K562 (cell line): ENCODE measurements at regions not wholly inside any gene's neighbourhood (a gene's known extent, or its start where the extent isn't known, plus 50 kb on each side); places are given as distances from the start of the nearest gene placed in this dataset.

ENCODE experiments used
- BRD4 ChIP-seq: fragments of 200-600 bp; sonication (generic); IDR thresholded peaks from 2 replicates; pipeline ENCODE4 v1.6.1; 2017; ENCODE audit warnings: inconsistent platforms
- CEBPZ ChIP-seq: fragments of 150-350 bp; IDR thresholded peaks from 2 replicates; pipeline ENCODE4 v1.6.1; 2014; ENCODE audit warnings: low read depth, mild to moderate bottlenecking, low read length, borderline replicate concordance
- CHCHD3 ChIP-seq: fragments of 250-450 bp; sonication (Bioruptor Pico); IDR thresholded peaks from 2 replicates; pipeline ENCODE4 v2.1.2; 2022; ENCODE audit warnings: mild to moderate bottlenecking
- CHD4 ChIP-seq: fragments of 200-600 bp; sonication (generic); IDR thresholded peaks from 3 replicates; pipeline ENCODE4 v1.6.1; 2012; ENCODE audit warnings: low read depth, mild to moderate bottlenecking, mixed read lengths, low read length, inconsistent platforms; ENCODE audit not compliant: insufficient read depth, insufficient replicate concordance, poor library complexity, severe bottlenecking
- EHMT2 ChIP-seq: fragments of 450-650 bp; IDR thresholded peaks from 2 replicates; pipeline ENCODE4 v1.6.1; 2018; ENCODE audit warnings: antibody characterized with exemption
- HNRNPUL1 ChIP-seq: fragments of 200-400 bp; formaldehyde crosslinking; IDR thresholded peaks from 2 replicates; pipeline ENCODE4 v1.6.1; 2017; ENCODE audit warnings: low read length
- IFI16 ChIP-seq: fragments of 250-450 bp; sonication (Bioruptor Pico); IDR thresholded peaks from 2 replicates; pipeline ENCODE4 v2.1.2; 2022; ENCODE audit warnings: mild to moderate bottlenecking, inconsistent platforms
- MAFF ChIP-seq: IDR thresholded peaks from 2 replicates; pipeline ENCODE4 v1.6.1; 2012; ENCODE audit warnings: low read length, improper control_type of control experiment
- MEF2A ChIP-seq: IDR thresholded peaks from 2 replicates; pipeline ENCODE4 v1.6.1; 2011; ENCODE audit warnings: low read depth, mild to moderate bottlenecking, low read length, moderate library complexity; ENCODE audit not compliant: control insufficient read depth
- NR2F6 ChIP-seq: fragments of 450-650 bp; formaldehyde crosslinking; IDR thresholded peaks from 2 replicates; pipeline ENCODE4 v1.4.0; 2020; ENCODE audit warnings: mild to moderate bottlenecking
- NUFIP1 ChIP-seq: fragments of 450-650 bp; IDR thresholded peaks from 2 replicates; pipeline ENCODE4 v1.6.1; 2018; ENCODE audit not compliant: partially characterized antibody
- POLR2B ChIP-seq: fragments of 450-650 bp; IDR thresholded peaks from 2 replicates; pipeline ENCODE4 v1.6.1; 2018; ENCODE audit warnings: low read depth; ENCODE audit not compliant: partially characterized antibody
- SMARCC2 ChIP-seq: fragments of 450-650 bp; IDR thresholded peaks from 2 replicates; pipeline ENCODE4 v1.6.1; 2017; ENCODE audit warnings: antibody characterized with exemption, moderate library complexity, mild to moderate bottlenecking, low read depth
- STAT5B ChIP-seq: fragments of 250-450 bp; sonication (Bioruptor Pico); IDR thresholded peaks from 2 replicates; pipeline ENCODE4 v1.8.0; 2021; ENCODE audit warnings: mild to moderate bottlenecking, inconsistent platforms
- TFE3 ChIP-seq: fragments of 450-650 bp; formaldehyde crosslinking; IDR thresholded peaks from 2 replicates; pipeline ENCODE4 v1.4.0; 2020; ENCODE audit warnings: mild to moderate bottlenecking, mixed read lengths
- VEZF1 ChIP-seq: fragments of 200-800 bp; sonication (Bioruptor generic); IDR thresholded peaks from 2 replicates; pipeline ENCODE4 v1.6.1; 2017; ENCODE audit warnings: missing genetic modification characterization, missing compliant biosample characterization
- ZZZ3 ChIP-seq: fragments of 450-650 bp; IDR thresholded peaks from 2 replicates; pipeline ENCODE4 v1.6.1; 2016; ENCODE audit warnings: antibody characterized with exemption, mild to moderate bottlenecking, moderate library complexity
- TF ChIP-seq, protein P1 (sequence below): fragments of 450-650 bp; conservative IDR thresholded peaks from 2 replicates; pipeline ENCODE4 v1.6.1; 2016; ENCODE audit warnings: missing genetic modification characterization, low read depth, mild to moderate bottlenecking, control low read depth, missing compliant biosample characterization
- TF ChIP-seq, protein P2 (sequence below): sonication (generic); IDR thresholded peaks from 2 replicates; pipeline ENCODE4 v1.6.1; 2016

DNA sequence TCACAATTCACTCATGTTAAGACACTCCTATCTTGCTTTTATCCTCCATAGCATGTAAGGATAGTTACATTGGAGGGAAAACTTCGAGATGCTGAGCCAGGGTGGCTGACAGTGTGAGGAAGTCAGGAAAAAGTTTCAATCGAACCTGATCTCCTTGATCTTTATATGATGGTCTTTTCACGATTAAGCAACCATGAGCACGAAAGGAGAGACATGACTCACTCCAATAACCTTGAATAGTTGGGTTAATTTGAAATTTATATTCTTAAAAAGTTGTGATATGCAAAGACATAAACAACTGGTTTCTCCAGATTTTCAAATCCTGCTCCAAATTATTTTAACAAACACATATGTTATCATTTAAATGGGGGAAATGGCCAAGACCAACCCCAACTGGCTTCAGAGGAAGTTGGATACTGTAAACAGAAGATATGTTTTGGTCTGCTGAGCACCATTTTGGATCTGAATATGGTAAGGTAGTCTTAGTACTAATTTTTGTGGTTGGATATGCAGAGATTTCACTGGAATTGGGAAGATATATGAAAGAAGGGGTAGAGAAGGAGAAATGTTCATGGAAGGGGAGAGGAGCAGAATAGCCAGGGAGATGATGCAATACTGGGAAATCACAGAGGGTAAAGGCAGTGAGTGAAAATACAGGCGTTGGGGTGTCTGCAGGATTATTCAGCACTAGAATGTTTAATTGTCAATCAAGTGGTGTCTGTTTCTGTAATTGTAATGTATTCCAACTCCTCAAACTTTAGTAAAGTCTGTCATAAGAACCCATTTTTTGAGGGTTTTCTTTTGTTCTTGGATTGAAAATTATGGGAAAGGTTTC lies 185.2 kb upstream of the SLC38A2 start (continued):
- TF ChIP-seq NUFIP1 (no peak), SMARCC2 (peak; percentile 62; the same call in 1 of the 2 replicates), HNRNPUL1 (no peak), MEF2A (no peak), NR2F6 (no peak), POLR2B (no peak), ZZZ3 (no peak), BRD4 (no peak), TFE3 (CRISPR knock-in tag) (no peak), EHMT2 (peak; percentile 92; the same call in 1 of the 2 replicates), VEZF1 (CRISPR knock-in tag) (no peak), CHD4 (no peak), CEBPZ (no peak), CHCHD3 (no peak), IFI16 (no peak), STAT5B (no peak), MAFF (no peak)
- TF ChIP-seq, protein P1, sequence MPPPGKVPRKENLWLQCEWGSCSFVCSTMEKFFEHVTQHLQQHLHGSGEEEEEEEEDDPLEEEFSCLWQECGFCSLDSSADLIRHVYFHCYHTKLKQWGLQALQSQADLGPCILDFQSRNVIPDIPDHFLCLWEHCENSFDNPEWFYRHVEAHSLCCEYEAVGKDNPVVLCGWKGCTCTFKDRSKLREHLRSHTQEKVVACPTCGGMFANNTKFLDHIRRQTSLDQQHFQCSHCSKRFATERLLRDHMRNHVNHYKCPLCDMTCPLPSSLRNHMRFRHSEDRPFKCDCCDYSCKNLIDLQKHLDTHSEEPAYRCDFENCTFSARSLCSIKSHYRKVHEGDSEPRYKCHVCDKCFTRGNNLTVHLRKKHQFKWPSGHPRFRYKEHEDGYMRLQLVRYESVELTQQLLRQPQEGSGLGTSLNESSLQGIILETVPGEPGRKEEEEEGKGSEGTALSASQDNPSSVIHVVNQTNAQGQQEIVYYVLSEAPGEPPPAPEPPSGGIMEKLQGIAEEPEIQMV (tag), result 0 out of 2 replicates have a peak, but pooled peaks have one; percentile 35
- TF ChIP-seq, protein P2, sequence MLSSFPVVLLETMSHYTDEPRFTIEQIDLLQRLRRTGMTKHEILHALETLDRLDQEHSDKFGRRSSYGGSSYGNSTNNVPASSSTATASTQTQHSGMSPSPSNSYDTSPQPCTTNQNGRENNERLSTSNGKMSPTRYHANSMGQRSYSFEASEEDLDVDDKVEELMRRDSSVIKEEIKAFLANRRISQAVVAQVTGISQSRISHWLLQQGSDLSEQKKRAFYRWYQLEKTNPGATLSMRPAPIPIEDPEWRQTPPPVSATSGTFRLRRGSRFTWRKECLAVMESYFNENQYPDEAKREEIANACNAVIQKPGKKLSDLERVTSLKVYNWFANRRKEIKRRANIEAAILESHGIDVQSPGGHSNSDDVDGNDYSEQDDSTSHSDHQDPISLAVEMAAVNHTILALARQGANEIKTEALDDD, result no peak
